KOPT-K1 (cell line): ENCODE measurements at regions not wholly inside any gene's neighbourhood (a gene's known extent, or its start where the extent isn't known, plus 50 kb on each side); places are given as distances from the start of the nearest gene placed in this dataset.

Experiments
- H3K27ac ChIP-seq: fragments of 200-600 bp; sonication (generic); 2 replicates; pipeline ENCODE4 v1.5.1; 2016; ENCODE audit warnings: antibody characterized with exemption, mild to moderate bottlenecking, low read depth, low read length; ENCODE audit not compliant: poor library complexity, severe bottlenecking
- H3K36me3 ChIP-seq: fragments of 200-600 bp; sonication (generic); 2 replicates; pipeline ENCODE4 v1.5.1; 2017; ENCODE audit warnings: antibody characterized with exemption, mild to moderate bottlenecking, low read length, moderate library complexity; ENCODE audit not compliant: insufficient read depth
- H3K9me3 ChIP-seq: fragments of 200-600 bp; sonication (generic); 2 replicates; pipeline ENCODE4 v1.5.1; 2017; ENCODE audit warnings: antibody characterized with exemption, low read length, mild to moderate bottlenecking; ENCODE audit not compliant: insufficient read depth, poor library complexity, severe bottlenecking

GRCh38 chr9:91092214-91092613 is 269.5 kb downstream of the AUH start:
- Histone ChIP-seq H3K36me3 (no peaks in the 10 kb centered on the region), H3K27ac (no peak overlapping the region), H3K9me3 (no peaks in the 10 kb centered on the region)

GRCh38 chr9:91094324-91095088 is 267.2 kb downstream of the AUH start:
- H3K36me3 ChIP-seq, result no peaks in the 10 kb centered on the region
- no peaks in the 10 kb centered on the region for H3K9me3 ChIP-seq
- no peak overlapping the region for H3K27ac ChIP-seq

GRCh38 chr9:91098203-91098850 is 263.4 kb downstream of the AUH start:
- Histone ChIP-seq H3K9me3 (no peaks in the 10 kb centered on the region), H3K27ac (no peak overlapping the region), H3K36me3 (no peaks in the 10 kb centered on the region)

- no peaks in the 10 kb centered on the region for H3K9me3 ChIP-seq
- H3K27ac ChIP-seq, result no peak overlapping the region
- H3K36me3 ChIP-seq, result no peaks in the 10 kb centered on the region
These were observed 262.3 kb downstream of the AUH start for GRCh38 chr9:91099436-91099835.

- no peaks in the 10 kb centered on the region for H3K9me3 ChIP-seq
- H3K36me3 ChIP-seq, result no peaks in the 10 kb centered on the region
- no peak overlapping the region for H3K27ac ChIP-seq
These were observed 260.8 kb downstream of the AUH start for GRCh38 chr9:91100878-91101450.

- H3K27ac ChIP-seq, result no peak overlapping the region
- H3K9me3 ChIP-seq, result no peaks in the 10 kb centered on the region
- no peaks in the 10 kb centered on the region for H3K36me3 ChIP-seq
These were observed 260.0 kb downstream of the AUH start for GRCh38 chr9:91101611-91102168.

DNA sequence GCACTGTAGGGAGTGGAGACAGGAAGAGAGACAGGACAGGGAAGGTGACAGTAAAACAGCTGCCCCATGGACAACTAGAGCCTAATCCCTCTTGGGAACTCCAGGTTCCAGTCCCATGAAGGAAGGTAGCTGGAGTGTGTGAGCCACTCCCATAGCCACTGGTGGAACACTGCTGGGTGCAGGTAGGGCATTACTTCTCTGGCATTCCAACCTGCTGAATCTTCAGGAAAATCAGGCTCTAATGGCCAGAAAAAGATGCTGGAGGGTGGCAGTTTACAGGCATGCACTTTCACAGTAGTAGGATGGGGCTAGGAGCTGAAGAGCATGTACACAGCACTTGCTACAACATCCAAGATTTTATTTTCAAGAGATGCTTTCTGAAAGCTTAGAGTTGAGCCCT is 259.4 kb downstream of the AUH start:
- Histone ChIP-seq H3K27ac (no peak overlapping the region), H3K36me3 (no peaks in the 10 kb centered on the region), H3K9me3 (no peaks in the 10 kb centered on the region)

DNA sequence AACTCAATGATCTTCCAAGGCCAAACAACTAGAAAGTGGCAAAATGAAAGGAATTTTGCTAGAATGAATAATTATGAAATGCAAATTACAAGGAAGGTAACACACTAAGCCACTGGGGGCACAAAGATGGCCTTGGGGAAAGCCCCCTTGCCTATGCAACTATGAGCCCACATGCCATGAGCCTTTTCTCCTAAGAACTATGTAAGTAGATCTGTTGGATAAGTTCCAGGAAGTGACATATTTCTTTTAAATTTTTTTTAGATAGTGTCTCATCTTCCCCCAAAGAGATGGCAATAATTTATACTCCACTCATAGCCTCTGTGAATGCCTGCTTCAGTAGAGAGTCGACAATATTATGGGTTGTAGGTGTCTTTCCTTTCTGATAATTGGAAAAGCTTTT is 257.8 kb downstream of the AUH start:
- no peaks in the 10 kb centered on the region for H3K36me3 ChIP-seq
- H3K9me3 ChIP-seq, result no peaks in the 10 kb centered on the region
- H3K27ac ChIP-seq, result no peak overlapping the region

DNA sequence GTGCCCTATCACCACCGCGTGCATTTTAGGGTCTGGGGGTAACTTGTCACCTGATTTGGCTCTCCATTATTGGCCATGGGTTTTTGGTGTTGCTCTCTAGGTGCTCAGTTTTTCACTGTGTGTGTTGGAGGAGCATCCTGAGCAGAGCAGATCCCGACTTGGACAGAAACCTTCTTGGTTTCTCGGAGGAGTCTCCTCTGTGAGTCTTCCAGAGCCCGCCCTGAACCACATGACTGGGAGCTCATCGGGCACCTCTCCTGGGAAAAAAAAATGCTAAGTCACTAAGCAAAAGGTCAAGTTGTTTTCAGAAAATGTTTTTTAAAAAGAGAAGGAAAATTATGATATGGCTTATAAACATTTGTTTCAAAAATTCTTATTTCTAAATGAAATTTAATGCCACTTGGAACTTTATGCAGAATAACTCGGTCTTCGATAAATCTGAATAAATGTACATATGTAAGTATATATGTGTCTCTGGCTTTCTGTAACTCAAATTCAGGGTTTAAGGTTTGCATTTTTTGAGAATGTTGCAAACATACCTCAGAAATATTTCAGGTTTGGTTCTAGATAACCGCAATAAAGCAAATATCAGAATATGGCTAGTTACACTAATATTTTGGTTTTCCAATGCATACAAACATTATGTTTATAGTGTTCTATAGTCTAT is 255.2 kb downstream of the AUH start:
- H3K36me3 ChIP-seq, result no peaks in the 10 kb centered on the region
- no peak overlapping the region for H3K27ac ChIP-seq
- peaks cover 13% of the 10 kb centered on the region for H3K9me3 ChIP-seq

- H3K27ac ChIP-seq, result no peak overlapping the region
- H3K9me3 ChIP-seq, result peaks cover 13% of the 10 kb centered on the region
- H3K36me3 ChIP-seq, result no peaks in the 10 kb centered on the region
These were observed 250.5 kb downstream of the AUH start for GRCh38 chr9:91111226-91111625.

DNA sequence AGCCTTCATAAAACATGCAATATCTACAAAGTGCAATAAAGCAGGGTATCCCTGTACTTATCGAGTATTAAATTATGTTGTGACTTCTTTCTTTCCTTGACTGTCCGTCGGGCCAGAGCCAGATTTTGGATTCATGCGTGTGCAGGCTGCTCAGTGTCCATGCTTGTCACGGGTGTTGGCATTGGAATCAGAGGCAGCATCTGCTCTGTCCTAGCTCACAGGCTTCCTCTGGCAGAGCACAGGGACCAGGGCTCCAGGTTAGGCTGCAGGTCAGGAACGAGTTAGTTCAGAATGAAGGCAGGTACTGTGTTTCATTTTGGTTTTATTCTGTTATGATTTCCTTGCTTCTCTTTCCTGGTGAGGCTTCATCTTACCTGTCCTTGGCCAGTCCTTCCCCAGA is 249.8 kb downstream of the AUH start:
- Histone ChIP-seq H3K9me3 (peaks cover 13% of the 10 kb centered on the region), H3K27ac (no peak overlapping the region), H3K36me3 (no peaks in the 10 kb centered on the region)

DNA sequence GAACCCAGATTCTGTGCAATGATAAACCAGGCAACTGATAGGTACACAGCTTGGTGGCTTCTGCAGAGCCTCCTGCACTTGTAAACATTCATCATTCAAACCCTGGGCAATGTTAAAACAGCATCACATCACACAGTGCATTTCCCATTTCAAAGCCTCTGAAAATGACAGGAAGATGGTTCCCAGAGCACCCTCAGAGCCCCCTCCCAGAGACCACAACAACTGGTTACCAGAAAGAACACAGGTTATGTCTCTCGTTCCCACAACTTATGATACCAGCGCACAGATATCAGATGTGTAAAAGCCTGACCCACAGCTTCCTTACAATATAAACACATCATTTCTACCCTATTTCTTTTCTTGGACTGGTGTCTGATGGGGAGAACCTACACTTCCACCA is 248.7 kb downstream of the AUH start:
- no peaks in the 10 kb centered on the region for H3K36me3 ChIP-seq
- no peak overlapping the region for H3K27ac ChIP-seq
- H3K9me3 ChIP-seq, result peaks cover 13% of the 10 kb centered on the region

GRCh38 chr9:91114450-91114849 is 247.3 kb downstream of the AUH start:
- H3K9me3 ChIP-seq, result peaks cover 13% of the 10 kb centered on the region

GRCh38 chr9:91116211-91116610 is 245.5 kb downstream of the AUH start:
- Histone ChIP-seq H3K27ac (no peak overlapping the region), H3K36me3 (no peaks in the 10 kb centered on the region)

More at GRCh38 chr9:91114450-91114849, 247.3 kb downstream of the AUH start:
- Histone ChIP-seq H3K27ac (no peak overlapping the region), H3K36me3 (no peaks in the 10 kb centered on the region)

DNA sequence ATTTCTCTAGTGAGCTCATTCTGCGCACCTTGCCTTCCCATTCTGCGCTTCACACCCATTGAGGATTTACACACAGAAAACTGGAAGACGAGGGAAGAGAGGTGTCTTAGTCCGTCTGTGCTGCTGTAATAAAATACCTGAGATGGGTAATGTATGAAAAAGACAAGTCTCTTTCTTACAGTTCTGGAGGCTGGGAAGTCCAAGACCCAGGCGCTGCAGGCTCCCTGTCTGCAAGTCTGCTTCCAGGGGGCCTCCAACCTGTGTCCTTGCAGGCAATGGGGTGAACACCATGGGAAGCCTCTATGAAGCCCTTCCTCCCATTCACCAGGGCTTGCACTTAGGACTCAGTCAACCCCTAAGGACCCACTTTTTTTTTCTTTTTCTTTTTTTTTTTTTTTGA is 245.0 kb downstream of the AUH start:
- Histone ChIP-seq H3K36me3 (no peaks in the 10 kb centered on the region), H3K27ac (no peak overlapping the region), H3K9me3 (no peaks in the 10 kb centered on the region)

More at GRCh38 chr9:91116211-91116610, 245.5 kb downstream of the AUH start:
- no peaks in the 10 kb centered on the region for H3K9me3 ChIP-seq
